Fibroblast of lung (primary cell): ENCODE measurements at regions not wholly inside any gene's neighbourhood (a gene's known extent, or its start where the extent isn't known, plus 50 kb on each side); places are given as distances from the start of the nearest gene placed in this dataset.
"Not testable (repeated sequence)": the region's sequence is repeated elsewhere in the genome, so short reads cannot be mapped to it uniquely, and the experiment has no call there.

Source experiments
- DNase-seq, 2 donors: peaks; one replicate each; pipeline versions ENCODE4 v3.0.0 to v3.0.0-alpha.2; 2010; ENCODE audit warnings: low read depth in 2 of 2
- H2AFZ ChIP-seq: 2 replicates; pipeline ENCODE4 v1.5.1; 2012; ENCODE audit warnings: low read length, control low read depth, inconsistent platforms
- H3K27ac ChIP-seq: 2 replicates; pipeline ENCODE4 v1.5.1; 2011; ENCODE audit warnings: low read length, control low read depth; ENCODE audit not compliant: insufficient read depth
- H3K27me3 ChIP-seq: 2 replicates; pipeline ENCODE4 v1.5.1; 2011; ENCODE audit warnings: mild to moderate bottlenecking, low read length; ENCODE audit not compliant: control insufficient read depth, insufficient read depth
- H3K36me3 ChIP-seq: 2 replicates; pipeline ENCODE4 v1.5.1; 2011; ENCODE audit warnings: low read length; ENCODE audit not compliant: control insufficient read depth, insufficient read depth
- H3K4me1 ChIP-seq: 2 replicates; pipeline ENCODE4 v1.5.1; 2011; ENCODE audit warnings: low read length; ENCODE audit not compliant: control insufficient read depth, insufficient read depth; ENCODE audit errors: extremely low read depth
- H3K4me2 ChIP-seq: 2 replicates; pipeline ENCODE4 v1.5.1; 2011; ENCODE audit warnings: low read length, control low read depth; ENCODE audit not compliant: insufficient read depth; ENCODE audit errors: extremely low read depth
- H3K4me3 ChIP-seq, 4 experiments: fragments of 200-600 bp in 1 of 4; sonication (generic) in 1 of 4; replicated peaks in 1 of 4; 2 replicates each; pipeline ENCODE4 v1.5.1; 2011 to 2016; ENCODE audit warnings: low read length in 4 of 4, low read depth in 3 of 4, mild to moderate bottlenecking in 3 of 4, control low read depth in 2 of 4, inconsistent platforms in 1 of 4, mixed read lengths in 1 of 4; ENCODE audit not compliant: insufficient read depth in 1 of 4; ENCODE audit errors: control extremely low read depth in 1 of 4
- H3K79me2 ChIP-seq: 2 replicates; pipeline ENCODE4 v1.5.1; 2012; ENCODE audit warnings: mild to moderate bottlenecking, low read length, inconsistent platforms; ENCODE audit not compliant: control insufficient read depth, insufficient read depth
- H3K9ac ChIP-seq: 2 replicates; pipeline ENCODE4 v1.5.1; 2011; ENCODE audit warnings: mild to moderate bottlenecking, low read length, control low read depth; ENCODE audit not compliant: insufficient read depth
- H3K9me3 ChIP-seq: 2 replicates; pipeline ENCODE4 v1.5.1; 2012; ENCODE audit warnings: low read depth, low read length; ENCODE audit not compliant: control insufficient read depth, insufficient read depth
- H4K20me1 ChIP-seq: 2 replicates; pipeline ENCODE4 v1.5.1; 2011; ENCODE audit warnings: low read length; ENCODE audit not compliant: control insufficient read depth, insufficient read depth; ENCODE audit errors: extremely low read depth
- EZH2 ChIP-seq: IDR thresholded peaks from 2 replicates; pipeline ENCODE4 v1.5.1; 2012; ENCODE audit warnings: low read length, control low read depth, mild to moderate bottlenecking; ENCODE audit errors: missing control alignments
- TF ChIP-seq, protein P1 (sequence below), 2 donors: IDR thresholded peaks in 1 of 2; conservative IDR thresholded peaks in 1 of 2; 1 replicate in 1 of 2; 2 replicates in 1 of 2; pipeline ENCODE4 v1.5.1; 2011 to 2012; ENCODE audit warnings: low read length in 2 of 2, control low read depth in 1 of 2, inconsistent platforms in 1 of 2, low read depth in 1 of 2, mild to moderate bottlenecking in 1 of 2

DNA sequence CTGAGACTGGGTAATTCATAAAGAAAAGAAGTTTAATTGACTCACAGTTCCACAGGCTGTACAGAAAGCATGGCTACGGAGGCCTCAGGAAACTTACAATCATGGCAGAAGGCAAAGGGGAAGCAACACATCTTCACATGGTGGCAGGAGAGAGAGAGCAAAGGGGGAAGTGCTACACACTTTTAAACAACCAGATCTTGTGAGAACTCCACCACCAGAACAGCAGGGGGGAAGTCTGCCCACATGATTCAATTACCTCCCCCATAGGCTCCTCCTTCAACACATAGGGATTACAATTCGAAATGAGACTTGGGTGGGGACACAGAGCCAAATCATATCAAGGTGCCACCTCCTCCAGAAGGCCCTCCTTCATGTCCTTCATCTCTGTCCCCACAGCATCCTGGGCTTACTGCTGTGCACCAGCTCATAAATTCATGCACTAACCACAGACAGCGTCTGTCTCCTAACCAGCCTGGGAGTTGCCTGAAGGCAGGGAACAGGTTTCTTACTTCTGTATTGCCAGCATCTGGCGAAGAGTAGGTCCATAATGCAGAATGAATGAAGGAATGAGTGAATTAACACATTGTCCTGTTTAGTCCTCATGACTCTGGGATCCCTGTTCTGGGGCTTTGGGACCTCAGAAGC is 74.4 kb downstream of the WSB1 start:
- Histone ChIP-seq H3K9ac (no peak overlapping the region), H3K27me3 (no peaks in the 10 kb centered on the region), H3K4me1 (peaks cover 2% of the 10 kb centered on the region), H3K27ac (no peak overlapping the region), H3K79me2 (no peaks in the 10 kb centered on the region), H3K4me3 (no peak overlapping the region), H2AFZ (no peak overlapping the region), H3K36me3 (no peaks in the 10 kb centered on the region), H3K4me2 (no peak overlapping the region), H3K9me3 (no peaks in the 10 kb centered on the region), H4K20me1 (no peaks in the 10 kb centered on the region)
- no peak for DNase-seq
- TF ChIP-seq EZH2: no peak
- TF ChIP-seq, protein P1, sequence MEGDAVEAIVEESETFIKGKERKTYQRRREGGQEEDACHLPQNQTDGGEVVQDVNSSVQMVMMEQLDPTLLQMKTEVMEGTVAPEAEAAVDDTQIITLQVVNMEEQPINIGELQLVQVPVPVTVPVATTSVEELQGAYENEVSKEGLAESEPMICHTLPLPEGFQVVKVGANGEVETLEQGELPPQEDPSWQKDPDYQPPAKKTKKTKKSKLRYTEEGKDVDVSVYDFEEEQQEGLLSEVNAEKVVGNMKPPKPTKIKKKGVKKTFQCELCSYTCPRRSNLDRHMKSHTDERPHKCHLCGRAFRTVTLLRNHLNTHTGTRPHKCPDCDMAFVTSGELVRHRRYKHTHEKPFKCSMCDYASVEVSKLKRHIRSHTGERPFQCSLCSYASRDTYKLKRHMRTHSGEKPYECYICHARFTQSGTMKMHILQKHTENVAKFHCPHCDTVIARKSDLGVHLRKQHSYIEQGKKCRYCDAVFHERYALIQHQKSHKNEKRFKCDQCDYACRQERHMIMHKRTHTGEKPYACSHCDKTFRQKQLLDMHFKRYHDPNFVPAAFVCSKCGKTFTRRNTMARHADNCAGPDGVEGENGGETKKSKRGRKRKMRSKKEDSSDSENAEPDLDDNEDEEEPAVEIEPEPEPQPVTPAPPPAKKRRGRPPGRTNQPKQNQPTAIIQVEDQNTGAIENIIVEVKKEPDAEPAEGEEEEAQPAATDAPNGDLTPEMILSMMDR (conservative IDR thresholded peaks at IDR 0.05 in 1 of 2, IDR thresholded peaks at IDR 0.05 in 1 of 2; ENCODE audit: low read depth in 1 of 2, low read length in 2 of 2): no peak

DNA sequence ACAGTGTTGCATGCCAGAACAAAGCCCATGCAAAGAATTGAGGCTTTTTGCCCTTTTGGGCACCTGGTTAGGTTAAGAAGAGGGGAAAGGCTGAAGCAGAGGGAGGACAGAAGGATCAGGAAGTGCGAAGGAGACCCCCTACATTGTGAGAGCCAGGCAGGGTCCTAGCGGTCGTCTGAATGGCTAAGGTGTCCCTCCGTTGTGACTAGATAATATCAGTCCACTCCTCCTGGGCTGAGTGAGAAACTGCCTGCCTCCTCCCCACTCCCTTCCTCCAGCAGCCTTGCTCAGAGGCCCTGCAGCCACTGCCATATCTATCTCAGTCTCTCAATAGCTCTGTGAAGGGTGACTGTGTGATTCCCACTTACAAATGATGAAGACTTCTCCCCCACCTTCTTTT is 75.1 kb downstream of the WSB1 start:
- no peaks in the 10 kb centered on the region for H4K20me1 ChIP-seq
- TF ChIP-seq EZH2: no peak
- TF ChIP-seq, protein P1 (conservative IDR thresholded peaks at IDR 0.05 in 1 of 2, IDR thresholded peaks at IDR 0.05 in 1 of 2; ENCODE audit: low read depth in 1 of 2, low read length in 2 of 2): no peak
- no peak overlapping the region for H3K4me3 ChIP-seq
- no peaks in the 10 kb centered on the region for H3K9me3 ChIP-seq
- H3K27ac ChIP-seq: no peak overlapping the region
- H3K4me2 ChIP-seq: no peak overlapping the region
- H3K4me1 ChIP-seq: no peaks in the 10 kb centered on the region
- no peaks in the 10 kb centered on the region for H3K36me3 ChIP-seq
- no peaks in the 10 kb centered on the region for H3K79me2 ChIP-seq
- no peak overlapping the region for H3K9ac ChIP-seq
- no peak overlapping the region for H2AFZ ChIP-seq
- DNase-seq: peak in 1 of 2 donors; percentile 34
- no peaks in the 10 kb centered on the region for H3K27me3 ChIP-seq

DNA sequence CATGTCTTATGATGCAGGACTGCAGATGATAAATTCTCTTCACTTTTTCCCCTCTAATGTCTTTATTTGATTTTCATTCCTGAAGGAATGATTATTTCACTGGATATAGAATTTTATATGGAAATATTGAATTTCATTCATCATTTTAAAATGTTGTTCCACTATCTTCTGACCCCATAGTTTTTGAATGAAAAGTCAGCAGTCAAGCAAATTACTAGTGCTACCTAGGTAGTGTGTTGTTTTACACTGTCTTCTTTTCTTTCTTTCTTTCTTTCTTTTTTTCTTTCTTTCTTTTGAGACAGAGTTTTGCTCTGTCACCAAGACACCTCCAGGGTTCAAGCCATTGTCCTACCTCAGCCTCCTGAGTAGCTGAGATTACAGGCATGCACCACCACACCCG is 76.9 kb downstream of the WSB1 start:
- Histone ChIP-seq H3K27ac (no peak overlapping the region), H3K4me1 (no peaks in the 10 kb centered on the region), H3K36me3 (no peaks in the 10 kb centered on the region), H3K4me2 (no peak overlapping the region), H3K4me3 (no peak overlapping the region), H3K27me3 (no peaks in the 10 kb centered on the region), H3K79me2 (no peaks in the 10 kb centered on the region), H3K9ac (no peak overlapping the region), H2AFZ (no peak overlapping the region), H3K9me3 (no peaks in the 10 kb centered on the region), H4K20me1 (no peaks in the 10 kb centered on the region)
- no peak for DNase-seq
- TF ChIP-seq EZH2: no peak
- TF ChIP-seq, protein P1 (conservative IDR thresholded peaks at IDR 0.05 in 1 of 2, IDR thresholded peaks at IDR 0.05 in 1 of 2; ENCODE audit: low read depth in 1 of 2, low read length in 2 of 2): no peak

DNA sequence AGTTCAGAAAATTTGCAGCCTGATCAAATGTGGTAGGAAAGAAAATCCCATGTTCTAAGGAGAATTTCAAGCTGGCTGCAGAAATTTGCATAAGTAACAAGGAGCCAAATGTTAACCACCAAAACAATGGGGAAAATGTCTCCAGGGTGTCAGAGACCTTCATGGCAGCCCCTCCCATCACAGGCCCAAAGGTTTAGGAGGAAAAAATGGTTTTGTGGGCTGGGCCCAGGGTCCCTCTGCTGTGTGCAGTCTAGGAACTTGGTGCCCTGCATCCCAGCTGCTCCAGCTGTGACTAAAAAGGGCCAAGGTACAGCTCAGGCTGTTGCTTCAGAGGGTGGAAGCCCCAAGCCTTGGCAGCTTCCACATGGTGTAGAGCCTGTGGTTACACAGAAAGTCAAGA is 79.8 kb downstream of the WSB1 start:
- not testable (repeated sequence) for H3K4me3 ChIP-seq, H3K79me2 ChIP-seq, DNase-seq, H2AFZ ChIP-seq, H3K9ac ChIP-seq, H3K27ac ChIP-seq, H3K36me3 ChIP-seq, H3K4me1 ChIP-seq, H4K20me1 ChIP-seq, H3K27me3 ChIP-seq, H3K9me3 ChIP-seq, H3K4me2 ChIP-seq
